HepG2 (cell line): ENCODE measurements at regions not wholly inside any gene's neighbourhood (a gene's known extent, or its start where the extent isn't known, plus 50 kb on each side); places are given as distances from the start of the nearest gene placed in this dataset.

ENCODE experiments used
- ATAC-seq: fragments of 200-7000 bp; cut with Tn5 transposase; 3 replicates; pipeline ENCODE4 v1.9.1; 2020; ENCODE audit warnings: mild to moderate bottlenecking, moderate library complexity
- BruUV-seq: library from RNA; stranded (reverse); fragments of 400-500 nt; replicated peaks from 2 replicates; lab custom pipeline; 2021; lab: Mats Ljungman, UMichigan
- CTCF ChIA-PET: fragments of 300-600 bp; formaldehyde crosslinking; extraction: SDS; loops from one replicate; lab custom pipeline; 2021; ENCODE audit warnings: low total read pairs, inconsistent platforms, low intra/inter-chr PET ratio; lab: Yijun Ruan, JAX
- POLR2A ChIA-PET: fragments of 350-600 bp; sonication (Branson Sonifier 250); formaldehyde crosslinking; loops from one replicate; lab custom pipeline; 2020; ENCODE audit warnings: antibody characterized with exemption, inconsistent platforms; lab: Yijun Ruan, JAX
- DNase-seq: peaks from one replicate; pipeline ENCODE4 v3.0.0-alpha.2; 2015; ENCODE audit warnings: low spot score
- FAIRE-seq: peaks from 3 replicates; lab custom pipeline; 2011; peaks lifted over from hg19 to GRCh38; lab: Jason Lieb, UNC
- H2AFZ ChIP-seq: one replicate; pipeline ENCODE4 v1.6.1; 2011; ENCODE audit warnings: low read length, inconsistent platforms
- H3K27ac ChIP-seq: fragments of 300-600 bp; 3 replicates; pipeline ENCODE4 v1.8.0; 2011; ENCODE audit warnings: mixed run types, mild to moderate bottlenecking, mixed read lengths, low read length, inconsistent platforms; ENCODE audit not compliant: insufficient read depth; ENCODE audit errors: extremely low read length
- H3K27me3 ChIP-seq, 2 experiments: fragments of 200-600 bp in 1 of 2; 2 replicates in 1 of 2; 3 replicates in 1 of 2; pipeline versions ENCODE4 v1.6.0 to v1.8.0; 2011; ENCODE audit warnings: low read length in 2 of 2, mild to moderate bottlenecking in 2 of 2, moderate library complexity in 2 of 2, inconsistent platforms in 1 of 2; ENCODE audit not compliant: insufficient read depth in 2 of 2, control insufficient read depth in 1 of 2
- H3K36me3 ChIP-seq, 2 experiments: fragments of 200-600 bp in 1 of 2; replicated peaks in 1 of 2; 2 replicates in 1 of 2; 3 replicates in 1 of 2; pipeline versions ENCODE4 v1.5.1 to v1.8.0; 2011; ENCODE audit warnings: low read length in 2 of 2, inconsistent platforms in 1 of 2; ENCODE audit not compliant: insufficient read depth in 2 of 2, control insufficient read depth in 1 of 2
- H3K4me1 ChIP-seq: 2 replicates; pipeline ENCODE4 v1.5.1; 2012; ENCODE audit warnings: low read length, inconsistent platforms; ENCODE audit not compliant: insufficient read depth
- H3K4me2 ChIP-seq: 2 replicates; pipeline ENCODE4 v1.6.0; 2011; ENCODE audit warnings: low read depth, low read length, inconsistent platforms
- H3K4me3 ChIP-seq, 3 experiments: fragments of 200-600 bp in 1 of 3; sonication (generic), shearing (Covaris generic) in 1 of 3; replicated peaks in 1 of 3; 2 replicates each; pipeline ENCODE4 v1.5.1; 2011 to 2016; ENCODE audit warnings: low read length in 3 of 3, inconsistent platforms in 2 of 3, low read depth in 2 of 3, mild to moderate bottlenecking in 2 of 3, control low read depth in 1 of 3, mixed read lengths in 1 of 3; ENCODE audit not compliant: insufficient read depth in 1 of 3
- H3K79me2 ChIP-seq: one replicate; pipeline ENCODE4 v1.6.1; 2011; ENCODE audit warnings: low read length, inconsistent platforms; ENCODE audit not compliant: insufficient read depth
- H3K9ac ChIP-seq: 2 replicates; pipeline ENCODE4 v1.6.0; 2011; ENCODE audit warnings: mild to moderate bottlenecking, low read depth, low read length, inconsistent platforms; ENCODE audit not compliant: insufficient read depth
- H3K9me3 ChIP-seq: 2 replicates; pipeline ENCODE4 v1.5.1; 2012; ENCODE audit warnings: mild to moderate bottlenecking, low read length
- H4K20me1 ChIP-seq: 2 replicates; pipeline ENCODE4 v1.6.0; 2011; ENCODE audit warnings: inconsistent platforms, mild to moderate bottlenecking, low read length, moderate library complexity; ENCODE audit not compliant: insufficient read depth
- GPN1 ChIP-seq: sonication (generic); formaldehyde crosslinking; IDR thresholded peaks from 2 replicates; pipeline ENCODE4 v1.5.1; 2020; ENCODE audit warnings: missing genetic modification reagents, borderline replicate concordance
- IKZF4 ChIP-seq: sonication (generic); formaldehyde crosslinking; IDR thresholded peaks from 2 replicates; pipeline ENCODE4 v1.5.1; 2020; ENCODE audit warnings: borderline replicate concordance, mild to moderate bottlenecking, low read depth, missing genetic modification reagents; ENCODE audit errors: not compliant biosample characterization
- KAT7 ChIP-seq: IDR thresholded peaks from 2 replicates; pipeline ENCODE4 v1.6.1; 2018; ENCODE audit warnings: borderline replicate concordance, missing compliant biosample characterization
- NFE2 ChIP-seq: sonication (generic); formaldehyde crosslinking; IDR thresholded peaks from 2 replicates; pipeline ENCODE4 v1.4.0; 2020; ENCODE audit warnings: missing genetic modification reagents
- POLR2AphosphoS5 ChIP-seq: IDR thresholded peaks from 2 replicates; pipeline ENCODE4 v1.6.1; 2012; ENCODE audit warnings: low read depth, low read length
- RAD51 ChIP-seq: fragments of 450-650 bp; IDR thresholded peaks from 2 replicates; pipeline ENCODE4 v1.6.1; 2016; ENCODE audit warnings: borderline replicate concordance
- TFDP1 ChIP-seq: IDR thresholded peaks from 2 replicates; pipeline ENCODE4 v1.6.1; 2016; ENCODE audit warnings: missing compliant biosample characterization, missing genetic modification reagents, borderline replicate concordance
- WGBS: methylation state at CpG from one replicate; pipeline ENCODE4 v1.1.6; 2017; ENCODE audit warnings: low lambda C conversion rate; 5-methylcytosine and 5-hydroxymethylcytosine counted together
- in situ Hi-C: cut with HindIII; loops from 2 replicates; pipeline ENCODE4 v1.10.0; 2017; ENCODE audit warnings: low pct_unique_long_range_greater_than_20kb; ENCODE audit not compliant: extremely low pct_ligation_motif_present
- intact Hi-C: fragments of 100-400 bp; cut with micrococcal nuclease; formaldehyde crosslinking; loops from one replicate; pipeline ENCODE4 v1.10.0; 2022; ENCODE audit not compliant: unreplicated experiment

GRCh38 chrX:36543499-36543898, 464.7 kb upstream of the FAM47C start:
- BruUV-seq, result no TSS peak
- WGBS, result 0% methylated on average over 1 of the region's 1 CpG
- no peak for DNase-seq
- no peak for TF ChIP-seq GPN1 (CRISPR knock-in tag)
- TF ChIP-seq, all 625 proteins: peak for 0
- Histone ChIP-seq H3K27me3 (no peaks in the 10 kb centered on the region), H3K9me3 (peaks cover 6% of the 10 kb centered on the region), H3K79me2 (no peaks in the 10 kb centered on the region), H3K27ac (no peak overlapping the region), H3K4me3 (no peak overlapping the region), H3K4me2 (no peak overlapping the region), H3K36me3 (no peaks in the 10 kb centered on the region), H4K20me1 (no peaks in the 10 kb centered on the region), H3K9ac (no peak overlapping the region), H3K4me1 (no peaks in the 10 kb centered on the region), H2AFZ (no peak overlapping the region)
- intact Hi-C loops (no loop called here), in situ Hi-C loops (no loop called here)
- no peak for FAIRE-seq
- no peak for ATAC-seq
- ChIA-PET POLR2A (no interaction called here), CTCF (no interaction called here)

- Histone ChIP-seq H3K9me3 (no peaks in the 10 kb centered on the region), H4K20me1 (no peaks in the 10 kb centered on the region), H3K9ac (no peak overlapping the region), H3K4me3 (no peak overlapping the region), H2AFZ (no peak overlapping the region), H3K4me1 (no peaks in the 10 kb centered on the region), H3K27me3 (no peaks in the 10 kb centered on the region), H3K79me2 (no peaks in the 10 kb centered on the region), H3K27ac (no peak overlapping the region), H3K4me2 (no peak overlapping the region), H3K36me3 (no peaks in the 10 kb centered on the region)
- DNase-seq (no peak), FAIRE-seq (no peak), ATAC-seq (no peak)
- POLR2A ChIA-PET, result no interaction called here
- intact Hi-C loops (no loop called here), in situ Hi-C loops (no loop called here)
- CTCF ChIA-PET, result no interaction called here
- no peak for TF ChIP-seq TFDP1 (CRISPR knock-in tag)
- TF ChIP-seq RAD51, result peak; percentile 35; the same call in 1 of the 2 replicates
- no peak for TF ChIP-seq POLR2AphosphoS5
- no peak for TF ChIP-seq NFE2
- no peak for TF ChIP-seq KAT7 (CRISPR knock-in tag)
- no peak for TF ChIP-seq IKZF4 (CRISPR knock-in tag)
- BruUV-seq, result no TSS peak
- WGBS, result 4% methylated on average over 2 of the region's 2 CpGs
These were observed 445.2 kb upstream of the FAM47C start for GRCh38 chrX:36562986-36563385.
